Effector memory CD8-positive, alpha-beta T cell (primary cell): ENCODE measurements at regions not wholly inside any gene's neighbourhood (a gene's known extent, or its start where the extent isn't known, plus 50 kb on each side); places are given as distances from the start of the nearest gene placed in this dataset.

Experiments
- ATAC-seq: fragments of 150-1000 bp; cut with Tn5 transposase; replicated peaks from 2 replicates; pipeline ENCODE4 v1.10.0; 2021; ENCODE audit warnings: mild to moderate bottlenecking, moderate library complexity
- DNase-seq, 3 experiments: peaks; one replicate each; pipeline ENCODE4 v3.0.0; 2021
- H3K27ac Mint-ChIP-seq, 2 donors: one replicate each; pipeline ENCODE4 v1.8.0; 2022; ENCODE audit warnings: mild to moderate bottlenecking in 2 of 2, mixed read lengths in 2 of 2, moderate library complexity in 2 of 2
- H3K27me3 Mint-ChIP-seq, 2 donors: one replicate each; pipeline ENCODE4 v1.8.0; 2022; ENCODE audit warnings: mixed read lengths in 2 of 2
- H3K36me3 Mint-ChIP-seq: one replicate; pipeline ENCODE4 v1.8.0; 2022; ENCODE audit warnings: mild to moderate bottlenecking, moderate library complexity, mixed read lengths; ENCODE audit not compliant: insufficient read depth
- H3K4me1 Mint-ChIP-seq, 2 donors: one replicate each; pipeline ENCODE4 v1.8.0; 2022; ENCODE audit warnings: low read depth in 2 of 2, mixed read lengths in 2 of 2
- H3K4me3 Mint-ChIP-seq, 2 donors: one replicate each; pipeline ENCODE4 v1.8.0; 2022; ENCODE audit warnings: mild to moderate bottlenecking in 2 of 2, mixed read lengths in 2 of 2, moderate library complexity in 2 of 2
- H3K9me3 Mint-ChIP-seq, 2 donors: one replicate each; pipeline ENCODE4 v1.8.0; 2022; ENCODE audit warnings: mixed read lengths in 2 of 2

DNA sequence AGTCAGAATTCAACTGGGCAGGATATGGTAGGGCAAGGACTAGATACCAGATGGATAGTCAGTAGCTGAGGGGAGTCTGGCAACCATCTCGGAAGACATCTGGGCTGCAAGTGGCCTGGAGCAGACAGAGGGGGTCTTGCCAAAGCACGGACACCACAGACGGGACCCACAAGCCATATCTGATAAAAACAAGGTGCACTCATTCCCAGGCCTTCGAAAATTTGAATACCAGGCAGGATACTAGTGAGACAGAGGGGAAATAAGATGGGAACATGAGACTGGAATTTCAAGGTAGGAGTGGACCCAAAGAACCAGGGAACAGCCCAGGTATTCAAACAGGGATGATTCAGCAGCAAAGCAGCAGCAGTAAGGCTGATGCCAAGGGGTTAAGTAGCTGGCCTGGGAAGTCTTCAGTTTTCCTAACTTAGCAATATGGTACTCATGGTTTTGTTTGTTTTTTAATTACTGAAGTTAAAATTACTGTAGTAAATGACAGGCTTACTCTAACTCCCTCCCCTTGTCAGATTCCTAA is 144.9 kb upstream of the NCKAP5 start:
- Mint-ChIP-seq H3K27me3 (peaks cover 0 to 16% of the 10 kb centered on the region in 2 donors), H3K27ac (no peak overlapping the region), H3K4me1 (no peaks in the 10 kb centered on the region), H3K9me3 (peaks cover 5 to 7% of the 10 kb centered on the region in 2 donors), H3K4me3 (no peak overlapping the region), H3K36me3 (no peaks in the 10 kb centered on the region)
- no peak for ATAC-seq
- no peak for DNase-seq

DNA sequence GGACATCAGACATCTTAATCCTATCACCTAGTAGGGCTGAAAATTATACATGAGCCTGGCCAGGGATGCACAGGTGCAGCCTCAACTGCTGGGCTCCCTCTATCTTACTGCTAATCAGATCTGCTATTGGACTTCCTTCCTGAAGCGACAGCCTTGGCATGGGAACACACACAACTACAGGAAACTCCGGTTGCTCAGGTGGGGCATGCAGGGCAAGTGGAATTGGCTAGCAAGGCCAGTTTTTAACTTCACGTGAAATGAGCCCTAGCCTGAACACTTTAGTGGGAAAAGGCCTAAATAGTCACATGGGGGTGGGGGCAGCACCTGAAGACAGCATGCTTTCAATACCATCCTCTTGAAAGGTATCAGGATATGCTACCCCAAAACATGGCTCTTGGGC is 147.9 kb upstream of the NCKAP5 start:
- ATAC-seq (no peak), DNase-seq (no peak)
- no peak overlapping the region for H3K27ac Mint-ChIP-seq
- H3K27me3 Mint-ChIP-seq: peaks cover 0 to 16% of the 10 kb centered on the region in 2 donors
- H3K9me3 Mint-ChIP-seq: peaks cover 3 to 7% of the 10 kb centered on the region in 2 donors
- no peaks in the 10 kb centered on the region for H3K36me3 Mint-ChIP-seq
- no peaks in the 10 kb centered on the region for H3K4me1 Mint-ChIP-seq
- no peak overlapping the region for H3K4me3 Mint-ChIP-seq

DNA sequence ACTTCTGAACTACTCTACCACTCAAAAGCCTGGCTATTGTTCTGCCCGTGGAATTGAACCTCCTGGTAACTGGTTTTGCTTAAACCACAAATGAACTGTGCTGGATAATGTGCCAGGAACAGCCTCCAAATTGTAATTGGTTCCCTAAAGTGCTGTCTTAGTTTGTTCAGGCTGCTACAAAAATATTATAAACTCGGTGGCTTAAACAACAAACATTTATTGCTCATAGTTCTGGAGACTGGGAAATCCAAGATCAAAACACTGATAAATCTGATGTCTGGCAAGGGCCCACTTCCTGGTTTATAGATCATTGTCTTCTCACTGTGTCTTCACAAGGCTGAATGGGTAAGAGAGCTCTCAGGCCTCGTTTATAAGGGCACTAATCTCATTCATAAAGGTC is 149.2 kb upstream of the NCKAP5 start:
- H3K36me3 Mint-ChIP-seq: no peaks in the 10 kb centered on the region
- no peak for DNase-seq
- no peak overlapping the region for H3K27ac Mint-ChIP-seq
- no peak for ATAC-seq
- H3K4me1 Mint-ChIP-seq: no peaks in the 10 kb centered on the region
- peaks cover 3 to 5% of the 10 kb centered on the region in 2 donors for H3K9me3 Mint-ChIP-seq
- H3K4me3 Mint-ChIP-seq: no peak overlapping the region
- H3K27me3 Mint-ChIP-seq: peaks cover 0 to 13% of the 10 kb centered on the region in 2 donors

DNA sequence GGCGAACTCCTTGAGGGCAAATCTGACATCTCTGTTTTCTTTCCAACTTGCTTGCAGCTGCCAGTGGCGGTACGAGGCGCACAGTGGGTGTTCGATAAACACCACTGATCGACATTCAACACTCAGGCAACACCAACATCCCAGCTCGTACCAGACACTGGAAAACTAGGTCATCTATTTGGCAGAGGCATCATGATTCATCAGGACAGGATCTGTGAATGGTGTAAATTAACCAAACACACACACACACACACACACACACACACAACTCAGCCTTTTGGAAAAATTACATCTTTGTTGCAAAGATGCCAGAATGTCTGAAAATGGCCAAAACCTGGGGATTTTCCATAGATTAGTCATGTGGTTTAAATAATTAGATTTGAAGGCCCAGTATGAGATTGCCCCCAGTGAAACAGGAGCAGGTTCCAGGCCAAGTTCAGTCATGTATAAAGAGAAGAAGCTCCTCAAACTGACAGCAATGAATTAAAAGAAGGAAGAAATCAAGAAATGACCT is 150.5 kb upstream of the NCKAP5 start:
- Mint-ChIP-seq H3K4me3 (no peak overlapping the region), H3K4me1 (no peaks in the 10 kb centered on the region), H3K36me3 (no peaks in the 10 kb centered on the region), H3K27me3 (peaks cover 0 to 7% of the 10 kb centered on the region in 2 donors), H3K27ac (no peak overlapping the region), H3K9me3 (peaks cover 0 to 3% of the 10 kb centered on the region in 2 donors)
- ATAC-seq (no peak), DNase-seq (no peak)

DNA sequence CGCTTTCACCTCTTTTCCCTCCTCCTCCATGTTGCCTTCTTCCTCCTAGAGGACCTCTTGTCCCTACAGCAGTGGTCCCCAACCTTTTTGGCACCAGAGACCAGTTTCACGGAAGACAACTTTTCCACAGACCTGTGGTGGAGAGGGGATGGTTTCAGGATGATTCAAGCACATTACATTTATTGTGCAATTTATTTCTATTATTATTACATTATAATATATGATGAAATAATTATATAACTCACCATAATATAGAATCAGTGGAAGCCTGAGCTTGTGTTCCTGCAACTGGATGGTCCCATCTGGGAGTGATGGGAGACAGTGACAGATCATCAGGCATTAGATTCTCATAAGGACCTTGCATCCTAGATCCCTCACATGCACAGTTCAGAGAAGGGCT is 152.2 kb upstream of the NCKAP5 start:
- Mint-ChIP-seq H3K9me3 (peaks cover 0 to 3% of the 10 kb centered on the region in 2 donors), H3K4me3 (no peak overlapping the region), H3K27me3 (peaks cover 0 to 7% of the 10 kb centered on the region in 2 donors), H3K4me1 (no peaks in the 10 kb centered on the region), H3K36me3 (no peaks in the 10 kb centered on the region), H3K27ac (no peak overlapping the region)
- ATAC-seq (no peak), DNase-seq (no peak)

DNA sequence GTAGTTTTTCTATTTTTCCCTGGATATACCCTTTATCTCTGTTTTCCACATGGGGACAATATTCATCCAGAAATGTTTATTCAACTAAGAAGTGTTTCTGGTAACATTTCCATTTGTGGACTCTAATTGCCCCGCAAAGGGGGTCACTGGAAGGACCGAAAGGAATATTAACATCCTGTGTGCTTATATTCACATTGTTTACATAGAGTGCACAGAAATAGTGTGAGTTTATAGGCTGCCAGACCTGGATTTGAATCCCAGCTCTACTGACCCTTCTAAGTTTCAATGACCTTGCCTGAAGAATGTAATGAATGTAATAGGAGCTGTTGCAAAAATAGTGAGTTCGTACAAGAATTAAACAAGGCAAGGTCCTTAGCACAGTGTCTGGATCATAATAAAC is 152.9 kb upstream of the NCKAP5 start:
- no peak overlapping the region for H3K4me3 Mint-ChIP-seq
- H3K9me3 Mint-ChIP-seq: peaks cover 0 to 3% of the 10 kb centered on the region in 2 donors
- H3K27ac Mint-ChIP-seq: no peak overlapping the region
- H3K4me1 Mint-ChIP-seq: no peaks in the 10 kb centered on the region
- H3K36me3 Mint-ChIP-seq: no peaks in the 10 kb centered on the region
- DNase-seq: no peak
- H3K27me3 Mint-ChIP-seq: peaks cover 0 to 7% of the 10 kb centered on the region in 2 donors
- ATAC-seq: no peak

DNA sequence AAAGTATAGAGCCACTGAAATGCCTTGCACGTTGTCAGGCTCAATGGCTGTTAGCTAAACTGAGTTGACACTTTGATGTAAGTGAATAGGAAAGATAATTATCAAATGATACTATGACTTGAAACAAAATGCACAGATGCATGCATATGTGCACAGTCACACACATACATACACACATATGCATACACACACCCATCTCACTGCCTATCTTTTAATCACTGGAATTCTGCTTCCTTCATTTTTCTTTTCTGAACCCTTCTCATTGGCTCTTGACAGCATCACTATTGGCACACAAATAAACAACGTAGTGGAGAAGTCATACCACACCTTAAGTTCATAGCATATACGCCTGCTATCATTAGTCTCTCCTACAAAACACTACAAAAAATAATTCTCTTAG is 154.9 kb upstream of the NCKAP5 start:
- Mint-ChIP-seq H3K4me1 (no peaks in the 10 kb centered on the region), H3K9me3 (peaks cover 0 to 3% of the 10 kb centered on the region in 2 donors), H3K27me3 (no peaks in the 10 kb centered on the region), H3K36me3 (no peaks in the 10 kb centered on the region), H3K4me3 (no peak overlapping the region), H3K27ac (no peak overlapping the region)
- DNase-seq: no peak
- ATAC-seq: no peak

DNA sequence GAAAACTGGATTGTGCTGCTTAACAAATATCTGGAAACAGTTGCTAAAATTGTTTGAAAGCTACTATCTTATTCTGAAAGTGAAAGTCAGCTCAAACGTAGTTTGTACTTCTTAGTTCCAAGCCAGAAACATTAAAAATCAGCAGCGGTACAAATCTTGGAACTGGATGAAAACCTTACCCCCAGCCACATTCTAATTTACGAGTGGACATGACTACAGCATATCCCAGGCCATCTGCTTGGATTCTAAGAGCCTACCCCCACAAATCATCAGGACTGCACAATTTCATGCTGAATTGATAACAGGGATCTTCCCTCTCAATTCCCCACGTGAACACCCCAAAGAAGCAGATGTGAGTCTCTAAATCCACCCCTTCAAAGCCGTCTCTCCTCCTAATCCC is 158.7 kb upstream of the NCKAP5 start:
- peaks cover 0 to 2% of the 10 kb centered on the region in 2 donors for H3K9me3 Mint-ChIP-seq
- H3K27ac Mint-ChIP-seq: no peak overlapping the region
- DNase-seq (no peak), ATAC-seq (no peak)
- H3K36me3 Mint-ChIP-seq: no peaks in the 10 kb centered on the region
- no peak overlapping the region for H3K4me3 Mint-ChIP-seq
- no peaks in the 10 kb centered on the region for H3K4me1 Mint-ChIP-seq
- peaks cover 0 to 5% of the 10 kb centered on the region in 2 donors for H3K27me3 Mint-ChIP-seq

DNA sequence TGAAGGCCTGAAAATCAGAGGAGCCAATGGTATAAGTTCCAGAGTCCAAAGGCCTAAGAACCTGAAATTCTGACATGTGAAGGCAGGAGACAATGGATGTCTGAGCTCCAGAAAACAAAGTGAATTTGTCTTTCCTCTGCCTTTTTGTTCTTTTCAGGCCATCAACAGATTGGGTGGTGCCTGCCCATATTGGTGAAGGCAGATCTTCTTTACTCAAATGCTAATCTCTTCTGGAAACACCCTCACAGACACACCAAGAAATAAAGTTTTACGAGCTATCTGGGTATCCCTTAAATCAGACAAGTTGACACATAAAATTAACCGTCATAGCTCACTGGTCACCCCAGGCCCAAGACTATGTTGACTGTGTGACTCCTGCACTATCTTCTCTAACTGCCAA is 163.8 kb upstream of the NCKAP5 start:
- Mint-ChIP-seq H3K27me3 (peaks cover 0 to 5% of the 10 kb centered on the region in 2 donors), H3K4me3 (no peak overlapping the region), H3K36me3 (no peaks in the 10 kb centered on the region), H3K27ac (no peak overlapping the region), H3K9me3 (peaks cover 0 to 7% of the 10 kb centered on the region in 2 donors), H3K4me1 (no peaks in the 10 kb centered on the region)
- ATAC-seq: no peak
- no peak for DNase-seq

DNA sequence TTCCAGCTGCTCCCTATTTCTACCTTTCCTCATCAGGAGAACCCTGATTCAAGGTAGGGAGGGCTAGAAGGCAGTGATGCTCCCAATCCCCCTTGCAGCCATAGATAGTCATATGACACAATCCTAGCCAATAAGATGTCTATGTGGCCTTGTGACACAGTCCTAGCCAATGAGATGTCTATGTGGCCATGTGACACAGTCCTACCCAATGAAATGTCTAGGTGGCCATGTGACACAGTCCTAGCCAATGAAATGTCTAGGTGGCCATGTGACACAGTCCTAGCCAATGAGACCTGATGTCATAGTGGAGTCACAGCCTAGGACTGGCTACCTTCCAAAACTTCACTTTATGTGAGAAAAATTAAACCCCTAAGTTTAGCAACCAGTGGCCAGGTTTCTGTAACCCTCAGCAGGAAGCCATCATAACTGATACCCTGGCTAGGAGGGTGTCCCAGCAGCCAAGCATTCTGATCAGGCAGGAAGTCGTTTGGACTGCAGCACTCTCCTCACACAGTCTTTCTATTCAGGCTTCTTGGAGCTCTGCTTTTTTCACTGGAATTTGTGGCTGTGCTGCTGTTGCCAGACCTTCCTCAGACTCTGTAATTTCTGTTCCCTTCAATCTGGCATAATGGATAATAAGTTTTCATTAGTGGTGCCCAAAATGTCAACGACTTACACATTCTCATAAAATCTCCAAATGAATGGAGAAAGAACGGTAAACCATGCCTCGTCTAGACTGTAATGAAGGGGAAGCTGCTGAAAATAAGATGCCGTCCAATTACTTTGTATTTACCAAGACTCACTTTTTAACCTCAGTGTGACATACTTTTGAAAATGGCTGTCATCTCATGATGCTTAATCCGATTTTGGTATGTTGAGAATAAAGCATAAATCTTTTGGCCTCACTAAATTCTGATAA is 165.0 kb upstream of the NCKAP5 start:
- H3K9me3 Mint-ChIP-seq: peaks cover 0 to 7% of the 10 kb centered on the region in 2 donors
- ATAC-seq (no peak), DNase-seq (no peak)
- H3K4me3 Mint-ChIP-seq: no peak overlapping the region
- no peaks in the 10 kb centered on the region for H3K4me1 Mint-ChIP-seq
- peaks cover 0 to 5% of the 10 kb centered on the region in 2 donors for H3K27me3 Mint-ChIP-seq
- H3K27ac Mint-ChIP-seq: no peak overlapping the region
- no peaks in the 10 kb centered on the region for H3K36me3 Mint-ChIP-seq

DNA sequence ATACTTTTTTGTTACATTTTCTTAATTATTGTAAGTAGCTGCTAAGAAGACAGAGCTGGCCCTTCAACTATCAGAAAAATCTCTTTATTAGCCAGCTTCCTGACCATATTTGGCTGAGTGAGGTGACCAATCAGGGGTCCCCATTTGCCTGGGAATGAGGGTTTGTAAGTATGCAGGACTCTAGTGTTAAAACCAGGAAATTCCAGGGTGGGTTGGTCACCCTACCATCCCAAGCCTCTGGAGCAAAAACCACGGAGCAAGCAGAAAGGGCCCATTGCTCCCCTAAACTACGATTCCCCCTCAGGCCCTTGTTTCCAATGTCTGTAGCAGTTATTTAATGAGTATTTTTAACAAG is 165.6 kb upstream of the NCKAP5 start:
- no peaks in the 10 kb centered on the region for H3K4me1 Mint-ChIP-seq
- peaks cover 0 to 5% of the 10 kb centered on the region in 2 donors for H3K27me3 Mint-ChIP-seq
- H3K9me3 Mint-ChIP-seq: peaks cover 0 to 7% of the 10 kb centered on the region in 2 donors
- no peaks in the 10 kb centered on the region for H3K36me3 Mint-ChIP-seq
- H3K4me3 Mint-ChIP-seq: no peak overlapping the region
- no peak for DNase-seq
- H3K27ac Mint-ChIP-seq: no peak overlapping the region
- no peak for ATAC-seq

DNA sequence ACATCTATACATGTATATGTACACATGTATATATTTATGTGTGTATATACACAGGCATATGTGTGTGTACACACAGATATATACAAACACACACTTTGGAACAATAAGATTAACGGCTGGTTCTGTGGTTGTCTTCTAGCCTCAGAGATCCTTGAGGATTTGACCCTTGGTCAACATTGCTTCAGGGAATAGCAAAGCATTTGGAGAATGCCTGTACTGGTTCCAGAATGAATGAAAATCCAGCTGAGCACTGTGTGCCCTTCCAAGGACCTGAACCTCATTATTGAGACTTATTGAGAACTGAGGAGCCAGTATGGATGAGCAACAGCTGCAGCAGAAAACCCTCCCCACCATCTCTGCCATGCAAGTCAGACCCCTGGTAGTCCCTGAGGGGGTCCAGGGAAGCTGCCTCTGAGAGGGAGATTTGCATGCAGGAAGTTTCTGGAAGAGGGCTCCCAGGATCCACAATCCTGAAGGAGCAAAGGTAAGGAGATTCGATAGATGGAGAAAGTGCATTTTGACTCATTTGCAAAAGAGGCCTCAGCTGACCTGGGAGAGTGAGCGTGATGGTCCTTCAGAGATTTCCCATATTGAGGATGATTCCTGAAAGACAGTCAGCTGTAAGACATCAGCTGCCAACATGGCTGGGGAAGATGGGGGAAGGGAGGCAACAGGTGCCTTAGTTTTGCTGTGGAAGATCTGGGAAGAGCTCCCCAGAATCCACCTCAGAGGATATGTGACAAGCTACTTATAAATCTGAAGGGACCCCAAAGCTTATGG is 166.6 kb upstream of the NCKAP5 start:
- peaks cover 0 to 3% of the 10 kb centered on the region in 2 donors for H3K27me3 Mint-ChIP-seq
- no peak overlapping the region for H3K4me3 Mint-ChIP-seq
- ATAC-seq (no peak), DNase-seq (no peak)
- H3K9me3 Mint-ChIP-seq: peaks cover 0 to 5% of the 10 kb centered on the region in 2 donors
- no peaks in the 10 kb centered on the region for H3K4me1 Mint-ChIP-seq
- H3K27ac Mint-ChIP-seq: no peak overlapping the region
- no peaks in the 10 kb centered on the region for H3K36me3 Mint-ChIP-seq

DNA sequence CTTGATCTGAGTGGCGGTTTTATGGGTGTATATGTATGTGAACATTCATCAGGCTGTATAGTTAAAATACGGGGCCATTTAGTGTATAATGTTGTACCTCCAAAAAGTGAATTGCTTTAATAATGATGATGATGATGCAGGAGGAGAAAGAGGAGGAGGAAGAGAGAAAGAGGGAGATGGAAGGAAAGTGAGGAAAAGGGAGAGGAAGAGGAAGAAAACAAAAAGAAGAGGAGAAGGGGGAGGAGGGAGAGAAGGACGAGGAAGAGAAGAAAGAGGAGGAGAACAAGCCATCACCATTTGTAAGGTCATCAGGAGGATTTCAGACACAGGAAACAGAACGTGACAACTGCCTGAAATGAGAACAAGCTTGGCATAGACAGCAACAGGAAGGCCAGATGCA is 168.4 kb upstream of the NCKAP5 start:
- H3K9me3 Mint-ChIP-seq: peaks cover 0 to 5% of the 10 kb centered on the region in 2 donors
- no peaks in the 10 kb centered on the region for H3K36me3 Mint-ChIP-seq
- no peak for DNase-seq
- no peak overlapping the region for H3K4me3 Mint-ChIP-seq
- no peak overlapping the region for H3K27ac Mint-ChIP-seq
- no peak for ATAC-seq
- H3K27me3 Mint-ChIP-seq: no peaks in the 10 kb centered on the region
- H3K4me1 Mint-ChIP-seq: no peaks in the 10 kb centered on the region
